ENCODE measurements at regions not wholly inside any gene's neighbourhood (a gene's known extent, or its start where the extent isn't known, plus 50 kb on each side); places are given as distances from the start of the nearest gene placed in this dataset.

DNA sequence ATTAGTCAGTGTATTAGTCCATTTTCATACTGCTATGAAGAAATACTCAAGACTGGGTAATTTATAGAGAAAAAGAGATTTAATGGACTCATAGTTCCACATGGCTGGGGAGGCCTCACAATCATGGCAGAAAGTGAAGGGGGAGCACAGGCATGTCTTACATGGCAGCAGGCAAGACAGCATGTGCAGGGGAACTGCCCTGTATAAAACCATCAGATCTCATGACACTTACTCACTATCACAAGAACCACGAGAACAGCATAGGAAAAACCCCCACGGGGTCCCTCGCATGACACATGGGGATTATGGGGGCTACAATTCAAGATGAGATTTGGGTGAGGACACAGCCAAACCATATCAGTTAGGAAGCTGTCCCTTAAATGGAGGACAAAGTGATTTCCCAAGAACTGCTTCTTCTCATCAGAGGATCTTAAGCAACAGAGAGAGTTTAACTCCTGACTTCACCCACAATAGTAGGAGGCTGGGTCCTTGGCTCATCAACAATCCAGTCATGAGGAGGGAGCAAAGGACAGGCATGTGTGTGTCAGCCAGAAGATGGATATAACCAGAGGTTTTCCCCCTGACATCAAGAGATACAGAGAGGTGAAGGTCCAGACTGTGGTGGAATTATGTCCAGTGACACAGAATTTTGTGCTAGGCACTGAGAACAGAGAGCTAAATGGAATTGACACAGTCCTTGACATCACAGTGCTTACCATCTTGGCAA is 203.8 kb upstream of the SH3BP4 start:
- H3K36me3 ChIP-seq: no peaks in the 10 kb centered on the region
- no peak overlapping the region for H3K27ac ChIP-seq
- ATAC-seq (ENCODE audit: low FRiP score in 2 of 2): no peak
- H3K4me1 ChIP-seq: no peaks in the 10 kb centered on the region
- H3K9me3 ChIP-seq: no peaks in the 10 kb centered on the region
- H3K27me3 ChIP-seq: no peaks in the 10 kb centered on the region
- WGBS, 2 donors: 82 to 93% methylated on average over 3 of the region's 3 CpGs
- H3K4me3 ChIP-seq: no peak overlapping the region
- DNase-seq: no peak
- TF ChIP-seq, protein P1, sequence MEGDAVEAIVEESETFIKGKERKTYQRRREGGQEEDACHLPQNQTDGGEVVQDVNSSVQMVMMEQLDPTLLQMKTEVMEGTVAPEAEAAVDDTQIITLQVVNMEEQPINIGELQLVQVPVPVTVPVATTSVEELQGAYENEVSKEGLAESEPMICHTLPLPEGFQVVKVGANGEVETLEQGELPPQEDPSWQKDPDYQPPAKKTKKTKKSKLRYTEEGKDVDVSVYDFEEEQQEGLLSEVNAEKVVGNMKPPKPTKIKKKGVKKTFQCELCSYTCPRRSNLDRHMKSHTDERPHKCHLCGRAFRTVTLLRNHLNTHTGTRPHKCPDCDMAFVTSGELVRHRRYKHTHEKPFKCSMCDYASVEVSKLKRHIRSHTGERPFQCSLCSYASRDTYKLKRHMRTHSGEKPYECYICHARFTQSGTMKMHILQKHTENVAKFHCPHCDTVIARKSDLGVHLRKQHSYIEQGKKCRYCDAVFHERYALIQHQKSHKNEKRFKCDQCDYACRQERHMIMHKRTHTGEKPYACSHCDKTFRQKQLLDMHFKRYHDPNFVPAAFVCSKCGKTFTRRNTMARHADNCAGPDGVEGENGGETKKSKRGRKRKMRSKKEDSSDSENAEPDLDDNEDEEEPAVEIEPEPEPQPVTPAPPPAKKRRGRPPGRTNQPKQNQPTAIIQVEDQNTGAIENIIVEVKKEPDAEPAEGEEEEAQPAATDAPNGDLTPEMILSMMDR (IDR thresholded peaks at IDR 0.05): no peak
- TF ChIP-seq POLR2A (IDR thresholded peaks at IDR 0.05) (no peak), EP300 (IDR thresholded peaks at IDR 0.05) (no peak), POLR2AphosphoS5 (IDR thresholded peaks at IDR 0.05) (no peak)

GRCh38 chr2:234747032-234747431 is 204.8 kb upstream of the SH3BP4 start:
- TF ChIP-seq POLR2AphosphoS5 (IDR thresholded peaks at IDR 0.05) (no peak), EP300 (IDR thresholded peaks at IDR 0.05) (no peak), POLR2A (IDR thresholded peaks at IDR 0.05) (no peak)
- TF ChIP-seq, protein P1 (IDR thresholded peaks at IDR 0.05): no peak
- DNase-seq (no peak), ATAC-seq (ENCODE audit: low FRiP score in 2 of 2) (no peak)
- Histone ChIP-seq H3K9me3 (no peaks in the 10 kb centered on the region), H3K4me3 (no peak overlapping the region), H3K27ac (no peak overlapping the region), H3K36me3 (no peaks in the 10 kb centered on the region), H3K4me1 (no peaks in the 10 kb centered on the region), H3K27me3 (no peaks in the 10 kb centered on the region)

- Histone ChIP-seq H3K4me3 (no peak overlapping the region), H3K36me3 (no peaks in the 10 kb centered on the region), H3K9me3 (no peaks in the 10 kb centered on the region), H3K27ac (no peak overlapping the region), H3K27me3 (no peaks in the 10 kb centered on the region), H3K4me1 (no peaks in the 10 kb centered on the region)
- no peak for ATAC-seq (ENCODE audit: low FRiP score in 2 of 2)
- WGBS, 2 donors: 78 to 84% methylated on average over 1 of the region's 1 CpG
- TF ChIP-seq POLR2AphosphoS5 (IDR thresholded peaks at IDR 0.05) (no peak), EP300 (IDR thresholded peaks at IDR 0.05) (no peak), POLR2A (IDR thresholded peaks at IDR 0.05) (no peak)
- no peak for DNase-seq
These were observed 206.5 kb upstream of the SH3BP4 start for GRCh38 chr2:234745347-234745746.

DNA sequence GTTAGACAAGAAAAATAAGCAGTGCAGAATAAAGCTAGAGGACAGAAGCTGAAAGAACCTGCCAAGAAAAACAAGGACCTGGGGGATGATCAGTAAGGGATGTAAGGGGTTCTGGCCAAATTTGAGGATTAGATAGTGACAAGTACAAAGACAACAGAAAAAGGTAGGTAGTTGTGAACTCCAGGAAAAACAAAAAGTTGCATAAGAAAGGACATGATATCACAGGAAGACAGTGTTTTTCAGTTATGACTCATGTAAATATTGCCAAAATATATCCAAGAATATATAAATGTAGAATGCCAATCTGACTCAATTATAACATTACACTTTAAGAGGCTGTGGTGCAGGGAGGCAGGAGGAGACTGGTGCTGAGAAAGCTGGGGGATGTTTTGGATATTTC is 209.8 kb upstream of the SH3BP4 start:
- H3K27me3 ChIP-seq: no peaks in the 10 kb centered on the region
- no peak for ATAC-seq (ENCODE audit: low FRiP score in 2 of 2)
- H3K9me3 ChIP-seq: no peaks in the 10 kb centered on the region
- H3K4me1 ChIP-seq: no peaks in the 10 kb centered on the region
- no peak for DNase-seq
- no peak overlapping the region for H3K4me3 ChIP-seq
- TF ChIP-seq, protein P1 (IDR thresholded peaks at IDR 0.05): no peak
- no peak for TF ChIP-seq POLR2AphosphoS5 (IDR thresholded peaks at IDR 0.05)
- TF ChIP-seq POLR2A (IDR thresholded peaks at IDR 0.05): no peak
- no peak for TF ChIP-seq EP300 (IDR thresholded peaks at IDR 0.05)
- H3K36me3 ChIP-seq: no peaks in the 10 kb centered on the region
- H3K27ac ChIP-seq: no peak overlapping the region

DNA sequence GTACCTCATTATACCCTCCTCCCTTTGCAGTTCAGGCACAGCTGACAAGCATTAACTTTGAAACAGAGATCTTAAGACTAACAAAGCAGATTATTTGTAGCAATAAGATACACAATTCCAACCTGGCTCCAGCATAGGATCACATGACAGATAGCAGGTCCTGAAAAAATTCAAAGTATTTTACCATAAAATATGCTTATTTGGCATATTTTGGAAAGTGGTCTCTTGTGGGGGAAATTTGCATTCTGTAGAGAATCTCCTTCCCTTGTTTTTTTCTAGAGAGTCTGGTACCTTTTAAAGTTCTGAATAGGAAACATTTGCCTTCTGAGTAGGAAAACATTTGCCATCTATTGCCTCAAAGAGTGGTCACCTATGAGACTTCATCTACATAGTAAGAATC is 212.8 kb upstream of the SH3BP4 start:
- no peak for DNase-seq
- Histone ChIP-seq H3K9me3 (peaks cover 0 to 7% (median 4%) of the 10 kb centered on the region in 4 donors), H3K27ac (no peak overlapping the region), H3K4me3 (no peak overlapping the region), H3K27me3 (no peaks in the 10 kb centered on the region), H3K36me3 (no peaks in the 10 kb centered on the region), H3K4me1 (no peaks in the 10 kb centered on the region)
- no peak for ATAC-seq (ENCODE audit: low FRiP score in 2 of 2)
- no peak for TF ChIP-seq EP300 (IDR thresholded peaks at IDR 0.05)
- TF ChIP-seq POLR2A (IDR thresholded peaks at IDR 0.05): no peak
- TF ChIP-seq POLR2AphosphoS5 (IDR thresholded peaks at IDR 0.05): no peak
- TF ChIP-seq, protein P1 (IDR thresholded peaks at IDR 0.05): no peak
